CD4-positive, alpha-beta T cell (primary cell): ENCODE measurements at regions not wholly inside any gene's neighbourhood (a gene's known extent, or its start where the extent isn't known, plus 50 kb on each side); places are given as distances from the start of the nearest gene placed in this dataset.

Experiments
- ATAC-seq: fragments of 200-7000 bp; cut with Tn5 transposase; one replicate; pipeline ENCODE4 v1.10.0; 2022; ENCODE audit warnings: mild to moderate bottlenecking; ENCODE audit not compliant: poor library complexity
- CTCF ChIA-PET: fragments of 350-600 bp; sonication (Branson Sonifier 250); formaldehyde crosslinking; loops from one replicate; lab custom pipeline; 2021; ENCODE audit warnings: antibody characterized with exemption, inconsistent platforms; lab: Charles Lee
- POLR2A ChIA-PET: fragments of 350-600 bp; sonication (Branson Sonifier 250); formaldehyde crosslinking; loops from one replicate; lab custom pipeline; 2021; ENCODE audit warnings: antibody characterized with exemption, inconsistent platforms; lab: Charles Lee
- DNase-seq, 14 experiments: peaks; one replicate each; pipeline ENCODE4 v3.0.0-alpha.2; 2013 to 2020; ENCODE audit warnings: mixed read lengths in 2 of 14
- H3K27ac ChIP-seq, 2 donors: one replicate each; pipeline versions ENCODE4 v1.5.1 to v1.7.0; 2013; ENCODE audit warnings: low read length in 2 of 2, low read depth in 1 of 2, mild to moderate bottlenecking in 1 of 2
- H3K27me3 ChIP-seq, 2 experiments: 1 replicate in 1 of 2; 2 replicates in 1 of 2; pipeline versions ENCODE4 v1.6.1 to v1.7.0; 2013; ENCODE audit warnings: low read length in 2 of 2, control low read depth in 1 of 2, mild to moderate bottlenecking in 1 of 2, moderate library complexity in 1 of 2; ENCODE audit not compliant: insufficient read depth in 2 of 2, control insufficient read depth in 1 of 2
- H3K36me3 ChIP-seq: one replicate; pipeline ENCODE4 v1.6.1; 2013; ENCODE audit warnings: low read length, control low read depth; ENCODE audit not compliant: insufficient read depth
- H3K4me1 ChIP-seq: one replicate; pipeline ENCODE4 v1.6.1; 2013; ENCODE audit warnings: low read length, control low read depth; ENCODE audit not compliant: insufficient read depth
- H3K4me3 ChIP-seq: one replicate; pipeline ENCODE4 v1.5.1; 2013; ENCODE audit warnings: mild to moderate bottlenecking, low read length, moderate library complexity
- H3K9me3 ChIP-seq, 2 experiments: 1 replicate in 1 of 2; 2 replicates in 1 of 2; pipeline versions ENCODE4 v1.6.1 to v1.7.0; 2013; ENCODE audit warnings: low read length in 2 of 2, mild to moderate bottlenecking in 2 of 2, control low read depth in 1 of 2, moderate library complexity in 1 of 2; ENCODE audit not compliant: control insufficient read depth in 1 of 2, insufficient read depth in 1 of 2
- H3K27ac Mint-ChIP-seq: one replicate; pipeline ENCODE4 v1.8.0; 2020; ENCODE audit warnings: mixed read lengths
- H3K27me3 Mint-ChIP-seq: one replicate; pipeline ENCODE4 v1.8.0; 2021; ENCODE audit warnings: mixed read lengths
- H3K36me3 Mint-ChIP-seq: one replicate; pipeline ENCODE4 v1.8.0; 2021; ENCODE audit warnings: low read depth, mixed read lengths
- H3K4me1 Mint-ChIP-seq: one replicate; pipeline ENCODE4 v1.8.0; 2021; ENCODE audit warnings: low read depth, mixed read lengths
- H3K4me3 Mint-ChIP-seq: one replicate; pipeline ENCODE4 v1.8.0; 2020; ENCODE audit warnings: mild to moderate bottlenecking, mixed read lengths
- H3K9me3 Mint-ChIP-seq: one replicate; pipeline ENCODE4 v1.8.0; 2020; ENCODE audit warnings: mixed read lengths
- intact Hi-C, 2 experiments: fragments of 100-400 bp; cut with DNase I in 1 of 2; cut with micrococcal nuclease in 1 of 2; formaldehyde crosslinking; loops; one replicate each; pipeline versions ENCODE4 v1.15.1 to v1.9.0; 2023 to 2025; cut with DNase I, micrococcal nuclease
- TF ChIP-seq, protein P1 (sequence below): fragments of 200-600 bp; IDR thresholded peaks from one replicate; pipeline ENCODE4 v1.8.0; 2022; ENCODE audit warnings: antibody characterized with exemption, mild to moderate bottlenecking

GRCh38 chr11:128326791-128327190, 260.6 kb downstream of the ETS1 start:
- peaks cover 92% of the 10 kb centered on the region for H3K4me1 Mint-ChIP-seq
- Histone ChIP-seq H3K9me3 (no peaks in the 10 kb centered on the region), H3K4me3 (no peak overlapping the region), H3K36me3 (no peaks in the 10 kb centered on the region), H3K27ac (peak overlapping the region; percentile 14 to 91), H3K4me1 (peaks cover 89% of the 10 kb centered on the region), H3K27me3 (no peaks in the 10 kb centered on the region)
- H3K4me3 Mint-ChIP-seq = peak overlapping the region; percentile 32
- ChIA-PET POLR2A (interaction anchor here (0.8 to 7.8 kb wide), 6 partner anchors 22 to 146 kb away, joined by 3 to 98 read pairs (median 18); no protein-coding TSS in a partner anchor), CTCF (interaction anchor here (1.2 to 5.5 kb wide), 2 partner anchors 36 to 96 kb away, joined by 3 to 37 read pairs; no protein-coding TSS in a partner anchor)
- no peak for DNase-seq
- no peaks in the 10 kb centered on the region for H3K9me3 Mint-ChIP-seq
- no peaks in the 10 kb centered on the region for H3K27me3 Mint-ChIP-seq
- no peaks in the 10 kb centered on the region for H3K36me3 Mint-ChIP-seq
- no peak for ATAC-seq
- peak overlapping the region; percentile 93 for H3K27ac Mint-ChIP-seq
- intact Hi-C loops = loop anchor here in 1 of 2 experiments (5.0 kb wide), 1 partner anchor 34 kb away; no protein-coding TSS in a partner anchor
- TF ChIP-seq, protein P1, sequence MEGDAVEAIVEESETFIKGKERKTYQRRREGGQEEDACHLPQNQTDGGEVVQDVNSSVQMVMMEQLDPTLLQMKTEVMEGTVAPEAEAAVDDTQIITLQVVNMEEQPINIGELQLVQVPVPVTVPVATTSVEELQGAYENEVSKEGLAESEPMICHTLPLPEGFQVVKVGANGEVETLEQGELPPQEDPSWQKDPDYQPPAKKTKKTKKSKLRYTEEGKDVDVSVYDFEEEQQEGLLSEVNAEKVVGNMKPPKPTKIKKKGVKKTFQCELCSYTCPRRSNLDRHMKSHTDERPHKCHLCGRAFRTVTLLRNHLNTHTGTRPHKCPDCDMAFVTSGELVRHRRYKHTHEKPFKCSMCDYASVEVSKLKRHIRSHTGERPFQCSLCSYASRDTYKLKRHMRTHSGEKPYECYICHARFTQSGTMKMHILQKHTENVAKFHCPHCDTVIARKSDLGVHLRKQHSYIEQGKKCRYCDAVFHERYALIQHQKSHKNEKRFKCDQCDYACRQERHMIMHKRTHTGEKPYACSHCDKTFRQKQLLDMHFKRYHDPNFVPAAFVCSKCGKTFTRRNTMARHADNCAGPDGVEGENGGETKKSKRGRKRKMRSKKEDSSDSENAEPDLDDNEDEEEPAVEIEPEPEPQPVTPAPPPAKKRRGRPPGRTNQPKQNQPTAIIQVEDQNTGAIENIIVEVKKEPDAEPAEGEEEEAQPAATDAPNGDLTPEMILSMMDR = no peak

- ChIA-PET CTCF (interaction anchor here (1.0 to 5.5 kb wide), 11 partner anchors 16 to 187 kb away, joined by 3 to 37 read pairs (median 8); no protein-coding TSS in a partner anchor), POLR2A (interaction anchor here (0.6 to 7.8 kb wide), 29 partner anchors 15 to 305 kb away, joined by 3 to 98 read pairs (median 6); no protein-coding TSS in a partner anchor)
- Histone ChIP-seq H3K36me3 (no peaks in the 10 kb centered on the region), H3K27me3 (no peaks in the 10 kb centered on the region), H3K4me1 (peaks cover 85% of the 10 kb centered on the region), H3K27ac (peak overlapping the region; percentile 89 to 91), H3K4me3 (peak overlapping the region; percentile 1), H3K9me3 (no peaks in the 10 kb centered on the region)
- peak overlapping the region; percentile 93 for H3K27ac Mint-ChIP-seq
- no peaks in the 10 kb centered on the region for H3K36me3 Mint-ChIP-seq
- intact Hi-C loops = loop anchor here (1.0 to 5.0 kb wide), 10 partner anchors 16 to 201 kb away; no protein-coding TSS in a partner anchor
- peak; percentile 78 for ATAC-seq
- no peaks in the 10 kb centered on the region for H3K27me3 Mint-ChIP-seq
- DNase-seq = peak; percentile 63 to 96 (median 72)
- H3K4me1 Mint-ChIP-seq = peaks cover 84% of the 10 kb centered on the region
- H3K4me3 Mint-ChIP-seq = peak overlapping the region; percentile 47
- TF ChIP-seq, protein P1 = no peak
- no peaks in the 10 kb centered on the region for H3K9me3 Mint-ChIP-seq
These were observed 262.7 kb downstream of the ETS1 start for GRCh38 chr11:128324531-128325141.

- H3K4me3 ChIP-seq = no peak overlapping the region
These were observed 263.3 kb downstream of the ETS1 start for GRCh38 chr11:128324051-128324481.

More at GRCh38 chr11:128324051-128324481, 263.3 kb downstream of the ETS1 start:
- TF ChIP-seq, protein P1 = no peak
- H3K4me1 ChIP-seq = peaks cover 85% of the 10 kb centered on the region
- Mint-ChIP-seq H3K4me3 (peak overlapping the region; percentile 47), H3K27me3 (no peaks in the 10 kb centered on the region), H3K4me1 (peaks cover 84% of the 10 kb centered on the region), H3K27ac (peak overlapping the region; percentile 93), H3K9me3 (no peaks in the 10 kb centered on the region), H3K36me3 (no peaks in the 10 kb centered on the region)
- peak; percentile 35 for ATAC-seq
- no peaks in the 10 kb centered on the region for H3K9me3 ChIP-seq
- H3K27me3 ChIP-seq = no peaks in the 10 kb centered on the region
- intact Hi-C loops = loop anchor here (1.0 to 2.0 kb wide), 9 partner anchors 17 to 201 kb away; no protein-coding TSS in a partner anchor
- no peaks in the 10 kb centered on the region for H3K36me3 ChIP-seq
- DNase-seq = peak in 3 of 14 experiments; percentile 33 to 49 (median 47)
- ChIA-PET CTCF (interaction anchor here (1.0 to 5.5 kb wide), 25 partner anchors 10 to 433 kb away, joined by 3 to 37 read pairs (median 4); no protein-coding TSS in a partner anchor), POLR2A (interaction anchor here (0.6 to 7.8 kb wide), 39 partner anchors 13 to 305 kb away, joined by 3 to 98 read pairs (median 6); no protein-coding TSS in a partner anchor)
- peak overlapping the region; percentile 89 to 91 for H3K27ac ChIP-seq
